GM12878 (cell line): ENCODE measurements at regions not wholly inside any gene's neighbourhood (a gene's known extent, or its start where the extent isn't known, plus 50 kb on each side); places are given as distances from the start of the nearest gene placed in this dataset.

Source experiments
- ATAC-seq: fragments of 200-7000 bp; cut with Tn5 transposase; 3 replicates; pipeline ENCODE4 v1.9.1; 2020; ENCODE audit warnings: mild to moderate bottlenecking, moderate library complexity
- BruUV-seq: library from RNA; stranded (reverse); fragments of 400-500 nt; replicated peaks from 2 replicates; lab custom pipeline; 2021; lab: Mats Ljungman, UMichigan
- CTCF ChIA-PET: fragments of 300-600 bp; sonication (Branson Sonifier 250); formaldehyde crosslinking; extraction: SDS; loops from one replicate; lab custom pipeline; 2021; ENCODE audit warnings: inconsistent platforms; lab: Yijun Ruan, JAX
- POLR2A ChIA-PET: fragments of 350-600 bp; formaldehyde crosslinking; extraction: SDS; loops from one replicate; lab custom pipeline; 2021; ENCODE audit warnings: inconsistent platforms; lab: Charles Lee
- RAD21 ChIA-PET: fragments of 300-600 bp; sonication (Branson Sonifier 250); formaldehyde crosslinking; loops from one replicate; lab custom pipeline; 2023; ENCODE audit warnings: antibody characterized with exemption; ENCODE audit not compliant: unreplicated experiment; lab: Charles Lee
- SMC1A ChIA-PET: fragments of 300-600 bp; sonication (Branson Sonifier 250); formaldehyde crosslinking; loops from one replicate; lab custom pipeline; 2023; ENCODE audit not compliant: unreplicated experiment, uncharacterized antibody; lab: Charles Lee
- DNase-seq: peaks from one replicate; pipeline ENCODE4 v3.0.0-alpha.2; 2011; ENCODE audit warnings: low read depth, low spot score
- FAIRE-seq: peaks from 3 replicates; lab custom pipeline; 2011; peaks lifted over from hg19 to GRCh38; lab: Jason Lieb, UNC
- H2AFZ ChIP-seq: 2 replicates; pipeline ENCODE4 v1.6.0; 2011; ENCODE audit warnings: low read depth, low read length, control low read depth; ENCODE audit not compliant: control insufficient read depth
- H3K27ac ChIP-seq: 2 replicates; pipeline ENCODE4 v1.5.1; 2011; ENCODE audit warnings: control low read depth; ENCODE audit not compliant: control insufficient read depth, insufficient read depth
- H3K27me3 ChIP-seq, 2 experiments: replicated peaks in 1 of 2; 2 replicates each; pipeline versions ENCODE4 v1.6.0 to v1.6.1; 2011; ENCODE audit warnings: low read length in 1 of 2; ENCODE audit not compliant: control insufficient read depth in 2 of 2, insufficient read depth in 2 of 2
- H3K36me3 ChIP-seq, 2 experiments: 2 replicates each; pipeline ENCODE4 v1.5.1; 2011; ENCODE audit warnings: low read length in 1 of 2; ENCODE audit not compliant: control insufficient read depth in 2 of 2, insufficient read depth in 2 of 2
- H3K4me1 ChIP-seq: 2 replicates; pipeline ENCODE4 v1.6.1; 2011; ENCODE audit warnings: mild to moderate bottlenecking, low read length, moderate library complexity, mixed read lengths; ENCODE audit not compliant: control insufficient read depth, insufficient read depth
- H3K4me2 ChIP-seq: 2 replicates; pipeline ENCODE4 v1.6.0; 2011; ENCODE audit warnings: control low read depth; ENCODE audit not compliant: control insufficient read depth, insufficient read depth
- H3K4me3 ChIP-seq: fragments of 200-600 bp; sonication (generic); 2 replicates; pipeline ENCODE4 v1.5.1; 2016
- H3K79me2 ChIP-seq: 2 replicates; pipeline ENCODE4 v1.6.0; 2011; ENCODE audit warnings: low read length; ENCODE audit not compliant: control insufficient read depth, insufficient read depth
- H3K9ac ChIP-seq: 2 replicates; pipeline ENCODE4 v1.8.0; 2011; ENCODE audit warnings: low read length, control low read depth, mixed read lengths; ENCODE audit not compliant: control insufficient read depth, insufficient read depth
- H3K9me3 ChIP-seq: replicated peaks from 3 replicates; pipeline ENCODE4 v1.5.1; 2011; ENCODE audit warnings: mild to moderate bottlenecking, low read length; ENCODE audit not compliant: control insufficient read depth, insufficient read depth
- H4K20me1 ChIP-seq: 2 replicates; pipeline ENCODE4 v1.6.0; 2011; ENCODE audit not compliant: control insufficient read depth, insufficient read depth
- BACH1 ChIP-seq: fragments of 450-650 bp; IDR thresholded peaks from 2 replicates; pipeline ENCODE4 v1.6.1; 2017; ENCODE audit warnings: mild to moderate bottlenecking, borderline replicate concordance
- BCLAF1 ChIP-seq: fragments of 450-650 bp; IDR thresholded peaks from 2 replicates; pipeline ENCODE4 v1.6.1; 2017; ENCODE audit warnings: antibody characterized with exemption, mild to moderate bottlenecking, moderate library complexity
- BRCA1 ChIP-seq: IDR thresholded peaks from 2 replicates; pipeline ENCODE4 v1.6.1; 2011; ENCODE audit warnings: low read depth, low read length, improper control_type of control experiment
- CBFB ChIP-seq: IDR thresholded peaks from 2 replicates; pipeline ENCODE4 v1.6.1; 2016; ENCODE audit warnings: antibody characterized with exemption, low read depth
- EP300 ChIP-seq, 2 experiments: fragments of 150-350 bp in 1 of 2; IDR thresholded peaks; 2 replicates each; pipeline ENCODE4 v1.6.1; 2011 to 2012; ENCODE audit warnings: low read depth in 2 of 2, low read length in 2 of 2, borderline replicate concordance in 1 of 2, improper control_type of control experiment in 1 of 2, inconsistent platforms in 1 of 2; ENCODE audit not compliant: control insufficient read depth in 1 of 2
- FOS ChIP-seq: IDR thresholded peaks from 3 replicates; pipeline ENCODE4 v1.6.1; 2011; ENCODE audit warnings: borderline replicate concordance; ENCODE audit not compliant: insufficient read length; ENCODE audit errors: extremely low read depth
- HCFC1 ChIP-seq: fragments of 150-350 bp; IDR thresholded peaks from 2 replicates; pipeline ENCODE4 v1.6.1; 2014; ENCODE audit warnings: low read length
- KAT2A ChIP-seq: conservative IDR thresholded peaks from 2 replicates; pipeline ENCODE4 v1.6.1; 2011; ENCODE audit warnings: low read depth, low read length; ENCODE audit not compliant: control insufficient read depth
- SIX5 ChIP-seq: IDR thresholded peaks from 2 replicates; pipeline ENCODE4 v1.6.1; 2011; ENCODE audit warnings: mild to moderate bottlenecking, low read depth, low read length, moderate library complexity; ENCODE audit not compliant: severe bottlenecking
- SMAD5 ChIP-seq: IDR thresholded peaks from 2 replicates; pipeline ENCODE4 v1.6.1; 2016; ENCODE audit warnings: antibody characterized with exemption, low read depth
- YY1 ChIP-seq: IDR thresholded peaks from 2 replicates; pipeline ENCODE4 v1.6.1; 2011; ENCODE audit warnings: low read depth, mild to moderate bottlenecking, low read length
- ZBTB4 ChIP-seq: fragments of 450-650 bp; formaldehyde crosslinking; IDR thresholded peaks from 2 replicates; pipeline ENCODE4 v1.4.0; 2022; ENCODE audit warnings: mild to moderate bottlenecking, moderate library complexity
- ZNF384 ChIP-seq: IDR thresholded peaks from 2 replicates; pipeline ENCODE4 v1.6.1; 2012; ENCODE audit warnings: low read depth, mild to moderate bottlenecking, low read length, improper control_type of control experiment, borderline replicate concordance
- WGBS: methylation state at CpG from one replicate; pipeline ENCODE4 v1.1.6; 2016; ENCODE audit warnings: low lambda C conversion rate; ENCODE audit not compliant: insufficient replicate concordance, insufficient coverage; ENCODE audit errors: missing lambda C conversion rate; 5-methylcytosine and 5-hydroxymethylcytosine counted together
- in situ Hi-C: fragments of 300-500 bp; cut with MboI; formaldehyde crosslinking; loops from 9 replicates; pipeline ENCODE4 v1.14.3; 2018; ENCODE audit warnings: mixed read lengths
- intact Hi-C: fragments of 100-400 bp; cut with micrococcal nuclease; formaldehyde crosslinking; loops from one replicate; pipeline ENCODE4 v1.14.2; 2022; ENCODE audit not compliant: unreplicated experiment

GRCh38 chr3:164095949-164096348, 982.3 kb downstream of the SI start:
- Histone ChIP-seq H3K9me3 (no peaks in the 10 kb centered on the region), H3K4me1 (no peaks in the 10 kb centered on the region), H3K36me3 (no peaks in the 10 kb centered on the region), H2AFZ (no peak overlapping the region), H3K79me2 (no peaks in the 10 kb centered on the region), H3K9ac (no peak overlapping the region), H3K27ac (no peak overlapping the region), H3K4me2 (no peak overlapping the region), H3K4me3 (no peak overlapping the region), H4K20me1 (no peaks in the 10 kb centered on the region), H3K27me3 (no peaks in the 10 kb centered on the region)
- DNase-seq (no peak), ATAC-seq (no peak), FAIRE-seq (no peak)
- WGBS = 0% methylated on average over 2 of the region's 2 CpGs
- intact Hi-C loops (no loop called here), in situ Hi-C loops (no loop called here)
- BruUV-seq = no TSS peak
- no peak for TF ChIP-seq BRCA1
- TF ChIP-seq ZBTB4 = no peak
- TF ChIP-seq ZNF384 = no peak
- ChIA-PET SMC1A (interaction anchor here (1.2 kb wide), 1 partner anchor 9 kb away, joined by 4 read pairs; no protein-coding TSS in a partner anchor), CTCF (no interaction called here), RAD21 (no interaction called here), POLR2A (no interaction called here)

DNA sequence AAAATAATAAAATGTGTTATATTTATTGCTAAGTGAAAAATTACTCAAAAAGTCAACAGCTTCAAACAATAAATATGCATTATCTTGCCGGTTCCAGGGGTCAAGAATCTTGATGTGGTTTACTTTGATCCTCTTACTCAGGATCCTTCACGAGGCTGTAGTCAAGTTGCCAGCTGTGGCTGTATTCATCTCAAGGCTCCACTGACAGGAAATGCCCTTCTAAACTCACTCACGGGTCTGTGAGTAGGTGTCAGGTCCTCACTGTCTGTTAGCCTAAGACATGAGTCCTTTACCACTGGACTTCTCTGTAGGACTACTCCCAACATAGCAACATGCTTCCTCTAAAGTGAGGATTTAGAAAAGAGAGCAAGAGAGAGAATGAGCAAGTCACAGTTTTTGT, 983.0 kb downstream of the SI start:
- Histone ChIP-seq H3K79me2 (no peaks in the 10 kb centered on the region), H4K20me1 (no peaks in the 10 kb centered on the region), H3K27ac (no peak overlapping the region), H3K9me3 (no peaks in the 10 kb centered on the region), H3K4me3 (no peak overlapping the region), H2AFZ (no peak overlapping the region), H3K4me1 (no peaks in the 10 kb centered on the region), H3K9ac (no peak overlapping the region), H3K4me2 (no peak overlapping the region), H3K27me3 (no peaks in the 10 kb centered on the region), H3K36me3 (no peaks in the 10 kb centered on the region)
- ChIA-PET SMC1A (interaction anchor here (1.2 kb wide), 1 partner anchor 8 kb away, joined by 4 read pairs; no protein-coding TSS in a partner anchor), RAD21 (no interaction called here), CTCF (no interaction called here), POLR2A (no interaction called here)
- 0% methylated on average over 3 of the region's 3 CpGs for WGBS
- ATAC-seq (peak; percentile 21; the same call in 1 of the 3 replicates), FAIRE-seq (no peak), DNase-seq (no peak)
- in situ Hi-C loops (no loop called here), intact Hi-C loops (no loop called here)
- BruUV-seq = no TSS peak
- TF ChIP-seq HCFC1 (no peak), YY1 (no peak), SMAD5 (no peak), BCLAF1 (no peak), FOS (no peak), KAT2A (no peak), BACH1 (no peak), CBFB (no peak), SIX5 (no peak), EP300 (IDR thresholded peaks at IDR 0.05; ENCODE audit: borderline replicate concordance in 1 of 2, control insufficient read depth in 1 of 2, low read depth in 2 of 2, low read length in 2 of 2) (no peak)
